Brain microvascular endothelial cell (primary cell): ENCODE measurements at regions not wholly inside any gene's neighbourhood (a gene's known extent, or its start where the extent isn't known, plus 50 kb on each side); places are given as distances from the start of the nearest gene placed in this dataset.

Experiments
- DNase-seq: peaks from one replicate; pipeline ENCODE4 v3.0.0-alpha.2; 2020
- H3K27ac ChIP-seq: fragments of 250-450 bp; sonication (Bioruptor Pico); 2 replicates; pipeline ENCODE4 v1.5.1; 2020; ENCODE audit warnings: mild to moderate bottlenecking, moderate library complexity
- H3K27me3 ChIP-seq: fragments of 250-450 bp; sonication (Bioruptor Pico); replicated peaks from 2 replicates; pipeline ENCODE4 v1.5.1; 2020; ENCODE audit warnings: mild to moderate bottlenecking
- H3K36me3 ChIP-seq: fragments of 250-450 bp; sonication (Bioruptor Pico); replicated peaks from 2 replicates; pipeline ENCODE4 v1.5.1; 2020; ENCODE audit warnings: mild to moderate bottlenecking
- H3K4me3 ChIP-seq: 2 replicates; pipeline ENCODE4 v1.5.1; 2011; ENCODE audit warnings: low read depth, mild to moderate bottlenecking, control low read depth, low read length, moderate library complexity
- CTCF ChIP-seq: IDR thresholded peaks from 2 replicates; pipeline ENCODE4 v1.5.1; 2011; ENCODE audit warnings: low read depth, mild to moderate bottlenecking, moderate library complexity, low read length, control low read depth, inconsistent platforms; ENCODE audit errors: missing control alignments
- in situ Hi-C: cut with HindIII; loops from 2 replicates; pipeline ENCODE4 v1.10.0; 2017; ENCODE audit warnings: low sequenced_read_pairs, low pct_ligation_motif_present

GRCh38 chr6:111990214-111990613, 63.7 kb upstream of the CCN6 start:
- in situ Hi-C loops = no loop called here
- H3K36me3 ChIP-seq = no peaks in the 10 kb centered on the region
- no peak for TF ChIP-seq CTCF
- no peak for DNase-seq
- no peak overlapping the region for H3K27ac ChIP-seq
- H3K4me3 ChIP-seq = no peak overlapping the region
- H3K27me3 ChIP-seq = no peaks in the 10 kb centered on the region

GRCh38 chr6:111992851-111993250, 61.1 kb upstream of the CCN6 start:
- TF ChIP-seq CTCF = no peak
- no peak overlapping the region for H3K4me3 ChIP-seq

GRCh38 chr6:111993342-111993741, 60.6 kb upstream of the CCN6 start:
- no peaks in the 10 kb centered on the region for H3K27me3 ChIP-seq
- H3K27ac ChIP-seq = no peak overlapping the region
- in situ Hi-C loops = no loop called here
- no peak for TF ChIP-seq CTCF
- H3K36me3 ChIP-seq = no peaks in the 10 kb centered on the region
- H3K4me3 ChIP-seq = no peak overlapping the region
- no peak for DNase-seq

More at GRCh38 chr6:111992851-111993250, 61.1 kb upstream of the CCN6 start:
- no peaks in the 10 kb centered on the region for H3K27me3 ChIP-seq
- peak; percentile 42 for DNase-seq
- no peaks in the 10 kb centered on the region for H3K36me3 ChIP-seq
- H3K27ac ChIP-seq = no peak overlapping the region
- in situ Hi-C loops = no loop called here

DNA sequence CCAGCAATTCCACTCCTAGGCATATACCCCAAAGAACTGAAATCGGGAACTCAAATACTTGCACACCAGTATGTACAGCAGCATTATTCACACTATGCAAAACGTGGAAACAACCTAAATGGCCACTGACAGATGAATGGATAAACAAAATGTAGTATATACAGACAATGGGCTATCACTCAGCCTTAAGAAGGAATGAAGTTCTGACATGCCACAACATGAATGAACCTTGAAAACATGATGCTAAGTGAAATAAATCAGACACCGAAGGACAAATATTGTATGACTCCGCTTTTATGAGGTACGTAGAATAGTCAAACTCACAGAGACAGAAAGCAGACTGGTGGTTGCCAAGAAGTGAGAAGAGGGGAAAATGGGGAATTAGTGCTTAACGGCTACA, 59.1 kb upstream of the CCN6 start:
- in situ Hi-C loops = no loop called here

DNA sequence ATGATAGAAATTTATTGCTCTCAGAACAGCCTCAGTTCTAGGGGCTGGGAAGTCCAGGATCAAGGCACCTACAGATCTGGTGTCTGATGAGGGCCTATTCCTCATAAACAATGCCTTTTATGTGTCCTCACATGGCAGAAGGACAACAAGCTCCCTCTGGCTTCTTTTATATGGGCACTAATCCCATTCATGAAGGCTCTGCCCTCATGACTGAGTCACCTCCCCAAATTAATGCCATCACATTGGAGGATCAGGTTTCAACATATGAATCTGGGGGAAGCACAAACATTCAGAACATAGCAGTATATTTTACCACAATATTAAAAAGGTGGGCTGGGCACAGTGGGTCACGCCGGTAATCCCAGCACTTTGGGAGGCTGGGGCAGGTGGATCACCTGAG, 58.5 kb upstream of the CCN6 start:
- no peak for TF ChIP-seq CTCF
- in situ Hi-C loops = no loop called here
- Histone ChIP-seq H3K27me3 (no peaks in the 10 kb centered on the region), H3K36me3 (no peaks in the 10 kb centered on the region), H3K27ac (no peak overlapping the region), H3K4me3 (no peak overlapping the region)
- DNase-seq = no peak

More for the DNA sequence above, 59.1 kb upstream of the CCN6 start:
- H3K36me3 ChIP-seq = no peaks in the 10 kb centered on the region
- H3K4me3 ChIP-seq = no peak overlapping the region
- no peak overlapping the region for H3K27ac ChIP-seq
- no peaks in the 10 kb centered on the region for H3K27me3 ChIP-seq
- DNase-seq = no peak
- no peak for TF ChIP-seq CTCF

DNA sequence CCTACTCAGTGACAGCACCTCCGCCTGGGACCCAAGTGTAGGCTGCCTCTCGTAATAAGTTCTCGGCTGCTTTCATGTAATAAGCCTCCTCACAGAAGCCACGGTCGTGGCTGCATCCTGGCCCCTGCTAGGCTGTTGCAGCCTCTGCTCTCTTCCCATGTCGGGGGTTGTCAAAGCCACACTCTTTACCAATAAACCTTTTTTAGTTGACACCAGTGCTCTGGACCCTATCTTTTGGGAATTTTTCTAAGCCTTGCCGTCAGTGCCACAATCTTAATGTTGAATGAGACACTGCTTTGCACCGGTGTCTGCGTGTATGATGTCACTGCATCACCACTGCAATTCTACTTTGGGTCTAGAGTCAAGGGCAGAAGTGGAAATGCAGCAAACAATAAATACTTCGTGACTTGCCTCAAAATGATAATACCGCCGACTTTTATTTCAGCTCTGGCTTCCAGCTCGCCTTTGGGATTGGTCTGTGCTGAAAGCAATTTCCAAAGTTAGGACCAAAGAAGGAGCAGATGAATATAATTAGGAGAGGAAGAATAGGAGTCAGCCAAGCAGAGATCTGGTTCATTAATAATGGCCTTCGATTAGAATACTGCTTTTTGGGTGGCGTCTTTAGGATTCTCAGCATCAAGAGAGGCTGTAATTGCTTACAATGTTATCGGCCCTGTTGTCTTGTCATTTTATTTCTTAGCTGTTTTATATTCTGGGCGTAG, 57.6 kb upstream of the CCN6 start:
- Histone ChIP-seq H3K27ac (no peak overlapping the region), H3K36me3 (no peaks in the 10 kb centered on the region), H3K27me3 (no peaks in the 10 kb centered on the region), H3K4me3 (no peak overlapping the region)
- in situ Hi-C loops = no loop called here
- TF ChIP-seq CTCF = no peak
- no peak for DNase-seq
